NCI-H146 (cell line): ENCODE measurements at regions not wholly inside any gene's neighbourhood (a gene's known extent, or its start where the extent isn't known, plus 50 kb on each side); places are given as distances from the start of the nearest gene placed in this dataset.
"Not testable (repeated sequence)": the region's sequence is repeated elsewhere in the genome, so short reads cannot be mapped to it uniquely, and the experiment has no call there.

ENCODE experiments used
- DNase-seq: peaks from one replicate; lab custom pipeline; 2025; lab: John Stamatoyannopoulos, UW

DNA sequence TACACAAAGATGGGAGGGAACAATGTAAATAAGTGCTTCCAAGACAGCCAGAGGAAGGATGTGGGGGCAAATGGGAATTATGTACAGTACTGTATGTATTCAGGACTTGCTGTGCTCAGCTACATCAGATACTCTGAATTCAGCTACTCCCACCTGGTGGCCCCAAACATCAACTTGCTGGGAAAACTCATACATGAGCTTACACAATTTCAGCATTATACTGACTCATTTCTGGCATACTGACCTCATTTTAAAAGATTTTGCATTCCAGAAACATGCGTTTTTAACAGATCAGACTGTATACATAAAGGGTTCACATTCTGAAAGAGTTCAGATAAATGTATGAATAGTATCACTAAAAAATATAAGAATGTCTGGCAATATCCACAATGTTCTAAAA is 59.7 kb downstream of the GPX5 start:
- DNase-seq = no peak

DNA sequence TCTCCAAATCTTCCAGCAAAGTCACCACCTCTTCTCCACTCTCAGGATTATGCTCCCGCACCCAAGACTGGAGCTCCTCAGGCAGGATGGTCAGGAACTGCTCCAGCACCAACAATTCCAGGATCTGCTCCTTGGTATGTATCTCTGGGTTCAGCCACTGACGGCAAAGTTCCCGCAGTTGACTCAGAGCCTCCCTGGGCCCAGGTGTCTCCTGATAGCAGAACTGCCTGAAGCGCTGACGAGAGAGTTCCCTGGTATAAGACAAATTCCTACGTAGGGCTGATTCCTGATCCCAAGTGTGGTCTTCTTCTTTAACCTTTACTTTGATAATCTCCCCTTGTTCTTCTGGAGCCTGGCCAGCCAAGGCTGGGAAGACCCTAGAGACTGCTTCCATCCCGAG is 60.6 kb downstream of the GPX5 start:
- peak; percentile 5 for DNase-seq

DNA sequence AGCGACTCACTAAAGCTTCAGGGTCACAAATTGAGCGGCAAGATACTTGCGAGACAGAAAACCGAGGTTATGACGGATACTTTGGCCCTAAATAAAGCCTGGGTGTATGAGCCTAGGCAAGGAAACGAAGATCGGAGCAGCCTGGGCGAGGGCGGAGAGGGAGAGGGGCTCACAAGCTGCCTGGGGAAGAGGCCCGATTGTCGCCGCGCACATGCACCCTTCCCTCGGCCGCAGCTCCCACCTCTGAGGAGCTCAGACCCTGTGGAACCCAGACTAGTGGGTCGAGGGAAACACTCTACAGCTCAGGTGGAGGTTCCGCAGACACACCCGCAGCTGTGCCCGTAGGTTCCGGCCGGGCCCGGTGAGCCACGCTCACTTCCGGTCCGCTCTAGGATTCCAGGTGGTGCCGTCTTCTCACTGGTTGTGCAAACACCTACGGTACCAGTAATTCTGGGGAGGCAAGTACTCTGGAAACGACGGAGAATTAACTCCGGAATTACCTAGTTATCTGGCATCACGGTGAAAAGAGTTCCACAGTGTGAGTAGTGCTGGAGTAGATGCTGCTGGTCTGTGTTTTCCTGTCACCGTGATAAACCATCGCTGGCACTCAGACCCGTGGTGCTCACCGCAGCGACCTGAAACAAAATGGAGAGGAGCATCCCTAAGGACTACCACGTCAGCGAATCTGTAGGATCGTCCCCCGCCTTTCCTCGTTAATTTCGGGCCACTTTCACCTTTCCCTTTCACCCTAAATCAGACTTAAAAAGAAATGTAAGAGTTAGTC is 61.5 kb downstream of the GPX5 start:
- peak; percentile 87 for DNase-seq

DNA sequence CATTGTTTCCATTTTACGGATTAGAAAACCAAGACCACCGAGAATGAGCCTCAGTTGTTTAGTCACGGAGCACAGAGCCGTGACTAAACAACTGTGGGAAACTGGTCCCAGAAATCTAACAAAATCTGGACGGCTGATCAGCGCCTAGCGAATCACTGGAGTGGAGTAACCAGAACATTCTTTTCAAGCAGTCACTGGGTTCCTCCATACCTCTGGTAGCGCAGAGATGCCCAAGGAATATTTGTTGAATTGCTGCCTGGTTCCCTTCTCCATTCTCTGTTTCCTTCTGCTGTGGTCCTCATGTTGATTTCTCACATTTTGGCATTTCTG is 62.0 kb downstream of the GPX5 start:
- no peak for DNase-seq

DNA sequence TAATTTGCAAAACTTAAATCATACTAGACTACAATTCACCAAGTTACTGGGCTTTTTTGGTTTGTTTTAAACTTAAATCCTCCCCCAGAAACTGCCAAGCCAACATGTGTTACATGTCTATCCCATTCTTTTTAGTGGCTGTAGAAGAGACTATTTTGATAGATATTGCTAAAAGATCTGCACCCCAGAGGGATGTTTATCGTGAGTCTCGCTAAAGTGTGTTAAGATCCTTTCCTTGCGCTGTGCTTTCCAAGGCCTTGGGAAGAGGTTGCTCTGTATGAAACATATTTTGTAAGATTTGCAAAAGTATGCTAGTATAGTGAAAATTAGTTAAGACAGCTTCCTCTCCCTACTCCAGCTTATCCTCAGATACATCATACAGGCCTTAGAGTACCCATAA is 63.0 kb downstream of the GPX5 start:
- DNase-seq = no peak

DNA sequence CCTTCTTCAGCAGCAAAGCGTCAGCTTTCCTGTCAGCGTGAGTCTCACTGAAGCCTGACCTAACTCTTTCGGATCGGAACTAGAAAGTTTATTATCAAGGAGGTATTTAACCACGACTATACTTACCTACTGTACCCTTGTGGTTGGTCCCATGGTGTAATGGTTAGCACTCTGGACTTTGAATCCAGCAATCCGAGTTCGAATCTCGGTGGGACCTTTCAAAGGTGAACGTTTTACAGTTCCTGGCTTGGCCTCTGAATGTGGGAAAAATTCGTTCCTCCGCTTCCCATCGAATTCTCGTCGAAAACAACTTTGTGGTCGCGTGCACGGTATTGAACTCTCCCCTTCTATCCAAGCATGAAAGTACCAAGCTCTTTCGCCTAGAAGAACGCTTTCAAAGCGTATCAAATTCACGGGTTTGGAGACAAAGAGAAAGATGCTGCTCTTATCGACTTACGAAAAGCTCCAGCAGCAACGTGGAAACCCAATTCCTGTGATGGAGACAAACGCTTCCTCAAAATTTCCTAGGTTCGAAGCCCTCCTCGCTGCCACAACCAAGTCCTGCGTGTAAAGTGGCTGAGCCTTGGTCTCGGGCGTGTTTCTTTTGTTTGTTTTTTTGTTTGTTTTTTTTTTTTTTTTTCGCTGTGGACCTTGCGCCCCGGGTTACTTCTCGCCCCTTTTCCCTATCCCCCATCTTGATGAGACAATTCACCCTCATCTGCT is 63.7 kb downstream of the GPX5 start:
- peak; percentile 74 for DNase-seq

DNA sequence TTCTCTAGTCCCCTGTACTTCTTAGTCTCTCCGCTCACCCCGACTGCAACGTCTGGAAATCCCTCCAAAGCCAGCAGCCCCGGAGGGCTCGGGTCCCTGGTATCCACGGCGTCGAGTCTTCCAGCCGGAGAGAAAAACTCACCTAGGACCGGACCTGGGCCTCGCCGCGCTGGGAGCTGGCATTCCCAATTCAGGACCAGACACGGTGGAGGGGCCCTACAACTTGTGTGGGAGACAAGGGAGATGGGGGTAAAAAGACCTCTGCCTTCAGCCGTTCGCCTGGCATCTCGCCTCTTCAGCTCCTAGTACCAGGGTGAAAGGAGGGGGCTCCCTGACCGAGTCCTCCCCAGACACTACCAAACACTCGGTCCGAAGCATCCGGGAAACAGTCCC is 64.3 kb downstream of the GPX5 start:
- no peak for DNase-seq

DNA sequence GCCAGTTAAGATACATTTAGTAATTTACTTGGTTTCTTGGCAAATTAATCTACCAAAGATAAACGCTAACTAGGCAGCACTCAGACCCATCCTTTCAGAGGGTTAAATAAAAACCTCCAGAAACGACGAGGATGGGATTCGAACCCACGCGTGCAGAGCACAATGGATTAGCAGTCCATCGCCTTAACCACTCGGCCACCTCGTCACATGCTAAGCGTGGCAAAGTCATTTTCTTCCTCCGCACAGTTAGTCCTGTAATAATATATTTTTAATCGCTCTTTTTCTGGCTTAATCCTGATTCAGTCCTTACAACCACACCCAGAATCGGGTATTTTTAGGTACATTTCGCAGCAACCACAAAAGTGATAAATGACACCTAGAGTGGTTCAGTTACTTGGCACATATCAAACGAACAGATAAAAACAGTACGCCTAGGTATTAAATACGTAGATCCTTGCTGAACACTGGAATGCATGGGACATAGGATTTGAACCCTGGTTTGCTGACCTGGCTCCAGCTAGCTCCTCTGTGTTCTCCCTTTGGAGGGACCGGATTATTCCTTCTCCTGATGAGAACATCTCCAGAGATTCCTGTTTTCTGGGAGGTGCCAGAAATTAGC is 71.6 kb downstream of the GPX5 start:
- DNase-seq = peak; percentile 64

DNA sequence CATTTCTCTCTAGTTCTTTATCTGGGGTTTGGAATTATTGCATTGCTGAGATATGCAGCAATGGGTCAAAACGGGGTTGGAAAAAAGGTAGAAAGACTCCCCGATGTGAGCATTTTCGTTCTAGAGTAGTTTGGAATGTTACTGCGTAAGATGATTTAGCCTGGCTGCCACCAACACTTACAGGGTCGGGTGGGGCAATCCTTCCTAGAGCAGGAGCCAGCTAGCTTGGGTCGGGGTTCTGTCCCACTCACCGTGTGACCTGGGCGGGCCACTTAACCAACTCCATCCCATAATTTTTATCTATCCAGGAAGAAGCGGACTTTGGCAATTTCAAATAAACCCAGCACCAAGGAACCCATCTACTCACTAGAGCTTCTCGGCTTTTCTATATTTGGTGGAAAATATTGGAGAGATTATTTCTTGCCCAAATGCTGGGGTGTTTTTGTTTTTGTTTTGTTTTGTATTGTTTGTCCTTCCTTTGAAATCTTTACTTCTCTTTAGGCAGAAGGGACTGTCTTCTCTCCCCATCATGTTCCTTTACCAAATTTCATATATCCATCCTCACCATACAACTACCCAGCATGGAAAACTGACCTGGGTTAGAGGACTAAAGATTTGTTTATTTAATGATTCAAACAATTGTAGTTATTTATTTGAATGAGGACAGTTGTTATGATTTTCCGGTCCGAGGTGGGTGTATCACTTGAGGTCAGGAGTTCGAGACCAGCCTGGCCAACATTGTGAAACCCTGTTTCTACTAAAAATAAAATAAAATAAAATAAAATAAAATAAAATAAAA is 72.4 kb downstream of the GPX5 start:
- peak; percentile 16 for DNase-seq

DNA sequence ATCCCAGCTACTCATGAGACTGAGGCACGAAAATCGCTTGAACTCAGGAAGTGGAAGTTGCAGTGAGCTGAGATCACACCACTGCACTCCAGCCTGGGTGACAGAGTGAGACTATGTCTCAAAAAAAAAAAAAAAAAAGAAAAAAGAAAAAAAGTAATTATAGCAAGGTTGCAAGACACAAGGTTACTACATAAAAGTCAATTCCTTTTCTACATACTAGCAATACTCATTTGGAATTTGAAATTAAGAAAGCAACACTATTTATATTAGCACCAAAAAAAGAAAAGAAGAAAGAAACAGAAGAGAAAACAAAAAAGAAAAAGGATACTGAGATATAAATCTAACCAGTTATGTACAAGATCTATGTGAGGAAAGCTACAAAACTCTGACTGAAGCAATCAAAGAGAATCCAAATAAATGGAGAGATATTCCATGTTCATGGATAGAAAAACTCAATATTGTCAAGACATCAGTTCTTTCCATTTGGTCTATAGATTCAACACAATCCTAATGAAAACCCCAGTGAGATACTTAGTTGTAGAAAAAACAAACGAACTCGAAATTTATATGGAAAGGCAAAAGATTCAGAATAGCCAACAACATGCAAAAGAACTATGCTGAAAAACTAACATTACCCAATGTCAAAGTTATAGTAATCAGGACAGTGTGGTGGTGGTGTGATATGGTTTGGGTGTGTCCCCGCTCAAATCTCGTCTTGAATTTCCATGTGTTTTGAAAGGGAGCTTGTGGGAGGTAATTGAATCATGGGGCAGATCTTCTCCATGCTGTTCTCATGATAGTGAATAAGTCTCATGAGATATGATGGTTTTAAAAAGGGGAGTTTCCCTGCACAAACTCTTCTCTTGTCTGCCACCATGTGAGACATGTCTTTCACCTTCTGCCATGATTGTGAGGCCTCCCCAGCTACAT is 73.3 kb downstream of the GPX5 start:
- no peak for DNase-seq

DNA sequence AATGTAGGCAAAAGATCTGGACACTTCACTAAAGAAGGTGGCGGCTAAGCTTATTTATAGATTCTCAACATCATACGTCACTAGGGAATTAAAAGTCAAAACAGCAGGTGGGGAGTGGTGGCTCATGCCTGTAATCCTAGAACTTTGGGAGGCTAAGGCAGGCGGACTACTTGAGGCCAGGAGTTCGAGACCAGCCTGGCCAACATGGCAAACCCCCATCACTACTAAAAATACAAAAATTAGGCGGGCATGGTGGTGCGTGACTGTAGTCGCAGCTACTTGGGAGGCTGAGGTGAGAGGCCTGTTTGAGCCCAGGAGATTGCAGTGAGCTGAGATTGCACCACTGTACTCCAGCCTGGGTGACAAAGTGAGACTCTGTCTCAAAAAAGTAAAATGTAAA is 74.6 kb downstream of the GPX5 start:
- DNase-seq = no peak

DNA sequence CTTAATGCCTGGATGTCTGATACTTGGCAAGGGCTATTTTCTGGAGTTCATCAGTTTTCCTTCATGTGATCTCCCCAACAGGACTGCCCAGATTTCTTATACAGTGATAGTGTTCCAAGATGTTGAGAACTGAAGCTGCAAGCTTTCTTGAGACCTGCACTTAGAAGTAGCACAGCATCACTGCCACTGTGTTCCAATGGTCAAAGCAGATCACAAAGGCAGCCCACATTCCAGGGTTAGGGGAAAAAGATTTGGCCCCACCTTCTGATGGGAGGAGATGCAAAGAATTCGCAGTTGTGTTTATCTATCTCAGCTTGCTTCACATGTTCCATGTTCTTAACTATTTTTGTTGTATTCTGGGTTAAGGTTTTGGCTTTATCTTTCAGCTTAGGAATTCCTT is 78.2 kb downstream of the GPX5 start:
- no peak for DNase-seq

DNA sequence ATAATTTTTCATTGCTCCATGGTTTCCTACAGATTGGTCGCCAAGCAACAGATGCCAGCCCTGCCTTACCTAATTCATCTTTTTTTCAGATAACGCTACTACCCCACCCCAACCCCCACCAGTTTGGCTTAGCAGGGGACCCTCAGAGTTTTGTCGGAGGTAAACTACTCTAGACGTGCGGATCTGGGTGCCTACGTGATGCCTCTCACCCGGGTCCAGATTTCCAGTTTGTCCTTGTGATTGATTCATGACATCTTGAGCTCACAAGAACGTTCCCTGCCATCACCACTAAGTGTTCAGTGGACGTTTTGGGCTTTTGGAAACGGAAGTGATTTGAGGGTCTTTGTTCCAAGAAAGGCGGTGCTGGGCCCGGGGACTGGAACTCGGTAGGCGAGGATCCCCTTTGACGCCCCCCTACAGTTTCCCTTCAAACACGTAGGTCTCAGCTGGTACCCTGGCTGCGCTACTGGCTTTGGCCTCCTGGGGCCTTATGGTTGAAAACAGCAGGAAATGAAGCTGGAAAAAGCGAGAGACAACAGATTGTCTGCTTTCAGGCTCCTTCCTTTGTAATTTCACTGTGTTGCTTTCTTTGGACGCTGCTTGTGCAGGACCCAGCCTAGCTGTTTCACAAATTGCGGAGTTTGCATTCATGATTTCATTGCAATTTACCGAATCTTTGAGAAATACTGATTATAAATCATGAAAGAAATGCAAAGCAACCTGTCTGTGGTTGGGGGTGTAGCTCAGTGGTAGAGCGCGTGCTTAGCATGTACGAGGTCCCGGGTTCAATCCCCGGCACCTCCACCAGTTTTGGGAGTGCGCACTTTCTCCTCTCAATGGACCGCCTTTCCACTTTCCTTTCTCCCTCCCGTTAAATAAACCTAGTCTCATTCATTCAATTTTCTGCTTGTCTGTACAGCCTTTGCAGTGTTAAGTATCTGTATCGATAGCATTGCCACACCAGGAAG is 81.0 kb downstream of the GPX5 start:
- peak; percentile 83 for DNase-seq

DNA sequence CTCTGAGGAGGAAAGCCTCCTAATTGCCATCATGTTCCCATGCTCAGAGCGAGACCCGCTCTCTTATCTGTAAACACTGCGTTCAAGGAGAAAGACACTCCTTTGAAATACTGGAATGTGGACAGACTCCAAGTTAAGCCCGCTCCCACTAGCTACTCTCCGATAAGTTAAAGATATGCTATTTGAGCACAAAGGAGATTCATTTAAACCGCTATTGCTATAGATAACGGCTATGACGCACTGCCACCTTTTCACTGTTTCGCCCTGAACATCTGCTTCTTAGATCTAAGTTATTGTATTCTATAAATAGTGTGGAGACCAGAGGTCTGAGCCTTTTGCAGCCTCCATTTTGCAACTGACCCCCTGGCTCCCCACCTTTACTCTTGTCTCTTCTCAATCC is 82.3 kb downstream of the GPX5 start:
- no peak for DNase-seq

DNA sequence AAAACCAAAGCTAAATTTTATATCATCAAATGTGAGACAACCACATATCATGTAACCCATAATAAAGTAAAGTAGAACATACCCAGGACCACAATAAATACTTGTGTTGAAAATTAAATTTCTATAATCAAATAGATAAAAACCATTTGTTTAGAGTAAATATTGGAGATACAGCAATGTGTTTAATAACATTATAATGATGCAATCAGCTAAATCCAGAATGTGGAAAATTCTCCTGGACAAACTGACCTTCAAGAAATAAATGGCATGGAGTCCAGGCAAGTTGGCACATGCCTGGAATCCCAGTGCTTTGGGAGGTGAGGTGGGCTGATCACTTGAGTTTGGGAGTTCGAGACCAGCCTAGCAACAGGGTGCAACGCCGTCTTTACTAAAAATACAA is 84.0 kb downstream of the GPX5 start:
- DNase-seq = no peak

DNA sequence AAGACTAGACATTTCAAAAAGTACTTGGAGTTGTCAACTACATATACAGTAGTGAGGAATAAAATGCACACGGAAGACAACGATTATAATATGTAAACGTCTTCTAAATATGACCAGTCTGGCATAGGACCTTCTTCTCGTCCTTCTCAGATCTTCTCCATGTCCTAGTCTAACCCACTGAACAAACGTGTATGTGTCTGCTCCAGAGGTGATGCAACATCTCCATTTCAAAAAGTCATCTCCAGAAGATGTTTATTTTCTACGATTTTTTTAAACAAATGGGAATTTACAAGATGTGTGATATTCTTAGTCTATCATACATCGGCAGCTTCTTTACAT is 89.9 kb downstream of the GPX5 start:
- DNase-seq = no peak

DNA sequence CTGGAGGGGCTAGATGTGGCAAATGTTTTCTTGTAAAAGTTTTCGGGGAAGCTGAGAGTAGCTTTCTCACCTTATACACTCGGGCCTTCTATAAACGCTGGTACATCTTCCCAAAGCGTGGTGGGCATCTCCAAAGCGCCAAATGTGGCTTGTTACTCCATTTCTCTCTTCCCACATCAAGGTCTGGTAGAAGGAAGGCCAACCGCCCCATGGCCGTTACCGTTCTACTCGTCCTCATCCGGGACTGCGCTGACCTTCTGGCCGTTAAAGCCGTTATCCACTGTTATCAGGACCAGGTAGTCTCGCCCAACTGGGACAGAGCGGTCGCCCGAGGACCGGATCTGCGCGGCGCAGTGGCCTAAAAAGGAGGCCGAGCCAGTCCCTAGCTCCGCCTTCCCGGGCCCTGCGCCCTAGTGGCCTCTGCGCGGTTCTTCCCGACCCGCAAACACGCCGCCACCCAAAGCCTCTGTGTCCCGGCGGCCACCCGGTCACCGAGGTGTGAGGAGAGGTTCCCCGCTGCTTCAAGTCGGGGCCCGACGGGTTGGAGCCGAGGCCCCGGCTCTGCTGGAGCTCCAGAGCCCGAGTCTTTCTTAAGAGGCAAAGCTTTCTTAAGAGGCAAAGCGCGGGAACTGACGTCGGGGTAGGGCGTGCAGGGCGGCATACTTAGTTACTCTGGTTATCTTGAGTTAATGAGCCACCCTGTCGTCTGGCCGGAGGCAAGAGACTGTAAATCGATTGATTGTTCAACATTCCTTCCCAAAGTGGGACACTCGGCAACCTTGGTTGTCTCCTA is 90.5 kb downstream of the GPX5 start:
- DNase-seq = no peak

DNA sequence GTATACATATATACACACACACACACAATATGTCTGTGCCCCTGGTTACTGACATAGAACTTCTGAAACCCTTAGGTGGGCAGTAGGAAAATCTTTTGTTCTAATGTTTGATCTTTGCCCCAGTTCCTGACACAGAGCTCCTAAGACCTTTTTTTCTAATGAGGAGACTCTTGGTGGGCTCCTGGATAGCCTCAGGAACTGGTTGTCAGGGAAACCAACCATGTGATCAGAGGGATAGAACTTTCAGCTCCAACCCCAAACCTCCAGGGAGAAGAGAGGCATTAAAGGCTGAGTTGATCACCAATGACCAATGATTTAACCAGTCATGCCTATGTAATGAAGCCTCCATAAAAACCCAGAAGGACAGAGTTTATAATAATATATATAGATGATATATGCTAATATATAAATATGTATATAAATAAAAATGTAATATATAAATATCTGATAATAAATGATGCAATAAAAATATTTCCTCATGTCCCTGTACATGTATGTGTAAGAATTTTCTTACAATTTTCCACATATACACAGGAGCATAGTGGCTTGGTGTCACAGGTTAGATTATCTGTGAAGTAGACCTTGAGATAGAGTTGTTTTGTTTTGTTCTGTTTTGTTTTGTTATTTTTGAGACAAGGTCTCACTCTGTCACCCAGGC is 93.3 kb downstream of the GPX5 start:
- DNase-seq = no peak

DNA sequence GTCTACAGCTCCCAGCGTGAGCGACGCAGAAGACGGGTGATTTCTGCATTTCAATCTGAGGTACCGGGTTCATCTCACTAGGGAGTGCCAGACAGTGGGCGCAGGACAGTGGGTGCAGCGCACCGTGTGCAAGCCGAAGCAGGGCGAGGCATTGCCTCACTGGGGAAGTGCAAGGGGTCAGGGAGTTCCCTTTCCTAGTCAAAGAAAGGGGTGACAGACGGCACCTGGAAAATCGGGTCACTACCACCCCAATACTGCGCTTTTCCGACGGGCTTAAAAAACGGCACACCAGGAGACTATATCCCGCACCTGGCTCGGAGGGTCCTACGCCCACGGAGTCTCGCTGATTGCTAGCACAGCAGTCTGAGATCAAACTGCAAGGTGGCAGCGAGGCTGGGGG is 95.6 kb downstream of the GPX5 start:
- not testable (repeated sequence) for DNase-seq
